Activated T-cell treated with anti-CD3 and anti-CD28 coated beads, Interleukin-2, amount 50 U/mL, for 4 hours (primary cell): ENCODE measurements at regions not wholly inside any gene's neighbourhood (a gene's known extent, or its start where the extent isn't known, plus 50 kb on each side); places are given as distances from the start of the nearest gene placed in this dataset.
"Not testable (repeated sequence)": the region's sequence is repeated elsewhere in the genome, so short reads cannot be mapped to it uniquely, and the experiment has no call there.

ENCODE experiments used
- ATAC-seq, 2 donors: fragments of 200-7000 bp; cut with Tn5 transposase; one replicate each; pipeline ENCODE4 v1.10.0; 2021
- DNase-seq: peaks from one replicate; pipeline ENCODE4 v3.0.0-alpha.2; 2020
- H3K27me3 Mint-ChIP-seq: one replicate; pipeline ENCODE4 v1.8.0; 2021; ENCODE audit warnings: low read depth, mixed read lengths
- H3K36me3 Mint-ChIP-seq: one replicate; pipeline ENCODE4 v1.8.0; 2022; ENCODE audit warnings: mixed read lengths; ENCODE audit not compliant: insufficient read depth
- H3K4me1 Mint-ChIP-seq: one replicate; pipeline ENCODE4 v1.8.0; 2021; ENCODE audit warnings: low read depth, mixed read lengths
- H3K4me3 Mint-ChIP-seq: one replicate; pipeline ENCODE4 v1.8.0; 2021; ENCODE audit warnings: mild to moderate bottlenecking, moderate library complexity, mixed read lengths
- H3K9me3 Mint-ChIP-seq: one replicate; pipeline ENCODE4 v1.8.0; 2021; ENCODE audit warnings: mixed read lengths

DNA sequence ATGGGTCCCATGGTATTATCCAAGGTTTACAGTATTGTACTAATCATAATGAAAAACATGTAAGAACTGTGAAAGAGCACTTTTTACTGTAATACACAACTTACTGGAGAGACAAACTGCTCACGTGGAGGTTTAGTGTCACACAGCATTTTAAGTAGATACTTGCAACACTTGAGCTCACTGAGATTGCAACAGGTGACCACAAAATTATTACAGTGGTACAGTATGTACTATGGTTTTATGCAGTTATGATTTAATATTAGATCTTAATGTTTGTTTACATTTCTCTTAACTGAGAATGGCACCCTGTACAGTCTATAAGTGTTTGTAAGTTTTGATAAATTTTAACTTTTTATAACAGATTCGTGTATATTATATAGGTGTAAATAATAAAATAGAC is 118.6 kb upstream of the SKOR2 start:
- DNase-seq (no peak), ATAC-seq (no peak)
- H3K9me3 Mint-ChIP-seq = peaks cover 13% of the 10 kb centered on the region
- H3K27me3 Mint-ChIP-seq = peaks cover 10% of the 10 kb centered on the region
- H3K36me3 Mint-ChIP-seq = no peaks in the 10 kb centered on the region
- no peaks in the 10 kb centered on the region for H3K4me1 Mint-ChIP-seq
- no peak overlapping the region for H3K4me3 Mint-ChIP-seq

- H3K9me3 Mint-ChIP-seq, DNase-seq, H3K36me3 Mint-ChIP-seq, H3K4me1 Mint-ChIP-seq, H3K27me3 Mint-ChIP-seq, ATAC-seq, H3K4me3 Mint-ChIP-seq: not testable (repeated sequence)
These were observed 102.6 kb upstream of the SKOR2 start for GRCh38 chr18:47354061-47354460.

DNA sequence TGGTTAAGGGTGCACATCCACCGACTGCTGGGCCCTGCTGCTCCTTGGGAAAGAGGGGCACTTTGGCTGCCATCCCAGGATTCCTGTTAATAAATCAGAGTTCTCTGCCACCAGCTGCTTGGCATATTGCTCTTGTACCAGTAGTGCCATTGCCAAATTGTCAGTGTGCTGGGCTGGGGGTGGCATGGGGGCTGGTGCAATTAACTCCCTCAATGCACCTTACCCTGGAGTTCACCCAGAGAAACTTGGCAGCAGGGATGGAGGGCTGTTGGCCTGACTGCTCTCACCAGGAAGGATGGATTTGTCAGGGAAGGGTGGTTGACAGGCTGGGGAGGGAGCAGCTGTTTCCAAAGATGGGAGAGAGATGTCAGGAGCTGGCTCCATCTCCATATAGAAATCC is 94.6 kb upstream of the SKOR2 start:
- no peaks in the 10 kb centered on the region for H3K4me1 Mint-ChIP-seq
- H3K36me3 Mint-ChIP-seq = no peaks in the 10 kb centered on the region
- DNase-seq (no peak), ATAC-seq (no peak)
- H3K27me3 Mint-ChIP-seq = no peaks in the 10 kb centered on the region
- no peaks in the 10 kb centered on the region for H3K9me3 Mint-ChIP-seq
- H3K4me3 Mint-ChIP-seq = no peak overlapping the region

DNA sequence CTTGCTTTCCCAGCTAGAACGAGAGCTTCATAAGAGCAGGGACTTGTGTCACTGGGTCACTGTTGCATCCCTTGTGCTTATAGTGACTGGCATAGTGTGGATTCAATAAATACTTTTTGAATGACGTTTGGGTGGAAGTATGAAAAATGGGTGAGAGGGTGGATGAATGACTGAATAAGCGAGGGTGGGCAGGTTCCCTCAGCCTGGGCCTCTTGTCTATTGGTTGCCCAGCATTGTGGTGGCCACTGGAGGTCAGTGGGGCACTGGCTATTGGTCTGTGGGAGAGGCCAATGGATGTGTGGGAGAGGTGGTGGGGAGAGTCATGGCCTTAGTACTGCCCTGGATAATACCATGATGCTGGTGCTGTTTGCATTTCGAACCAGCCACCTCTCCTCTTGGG is 93.8 kb upstream of the SKOR2 start:
- DNase-seq = no peak
- H3K36me3 Mint-ChIP-seq = no peaks in the 10 kb centered on the region
- no peak overlapping the region for H3K4me3 Mint-ChIP-seq
- H3K4me1 Mint-ChIP-seq = no peaks in the 10 kb centered on the region
- no peaks in the 10 kb centered on the region for H3K27me3 Mint-ChIP-seq
- H3K9me3 Mint-ChIP-seq = no peaks in the 10 kb centered on the region
- no peak for ATAC-seq

DNA sequence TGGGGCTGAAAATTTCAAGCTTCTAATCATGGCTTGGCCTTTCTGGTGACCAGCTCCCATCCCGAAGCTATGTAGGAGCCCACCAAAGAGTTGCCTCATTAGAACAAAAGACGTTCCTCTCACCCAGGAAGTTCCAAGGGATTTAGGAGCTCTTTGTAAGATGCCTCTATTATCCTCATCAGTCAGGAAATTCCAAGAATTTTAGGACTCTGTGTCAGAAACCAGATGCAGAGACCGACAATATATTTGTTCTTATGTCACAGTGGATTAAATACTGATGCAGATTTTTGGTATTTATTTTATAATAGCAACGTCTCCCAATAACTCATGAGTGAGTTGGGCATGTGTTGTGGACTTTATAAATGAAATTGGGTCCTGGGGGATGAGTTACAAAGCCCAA is 91.8 kb upstream of the SKOR2 start:
- Mint-ChIP-seq H3K27me3 (no peaks in the 10 kb centered on the region), H3K4me1 (no peaks in the 10 kb centered on the region), H3K4me3 (no peak overlapping the region), H3K36me3 (no peaks in the 10 kb centered on the region), H3K9me3 (no peaks in the 10 kb centered on the region)
- no peak for ATAC-seq
- no peak for DNase-seq

- DNase-seq (no peak), ATAC-seq (no peak)
- no peaks in the 10 kb centered on the region for H3K36me3 Mint-ChIP-seq
- peaks cover 2% of the 10 kb centered on the region for H3K27me3 Mint-ChIP-seq
- H3K4me3 Mint-ChIP-seq = no peak overlapping the region
- H3K4me1 Mint-ChIP-seq = no peaks in the 10 kb centered on the region
- H3K9me3 Mint-ChIP-seq = no peaks in the 10 kb centered on the region
These were observed 91.1 kb upstream of the SKOR2 start for GRCh38 chr18:47342566-47342965.

- DNase-seq (no peak), ATAC-seq (no peak)
- Mint-ChIP-seq H3K36me3 (no peaks in the 10 kb centered on the region), H3K4me1 (no peaks in the 10 kb centered on the region), H3K27me3 (peaks cover 2% of the 10 kb centered on the region), H3K4me3 (no peak overlapping the region), H3K9me3 (no peaks in the 10 kb centered on the region)
These were observed 90.2 kb upstream of the SKOR2 start for GRCh38 chr18:47341678-47342077.

DNA sequence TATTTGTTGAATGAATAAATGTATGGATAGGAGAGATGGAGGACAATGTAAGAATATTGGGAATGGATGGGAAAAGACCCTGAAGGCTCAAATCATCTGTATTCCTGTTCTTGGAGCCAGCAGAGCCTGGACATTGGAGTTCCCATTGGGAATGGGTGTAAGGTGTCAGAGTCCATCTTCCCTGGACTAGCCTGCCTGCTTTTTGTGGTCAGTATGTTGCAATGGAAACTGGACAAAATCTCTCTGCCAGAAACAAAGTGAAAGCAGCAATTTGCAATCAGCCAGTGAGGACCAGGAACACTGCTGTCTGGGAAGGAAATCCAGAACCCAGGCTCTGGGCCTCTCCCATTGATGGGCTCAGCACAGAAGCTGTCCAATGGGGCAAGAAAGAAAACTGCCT is 83.5 kb upstream of the SKOR2 start:
- ATAC-seq (no peak), DNase-seq (no peak)
- H3K27me3 Mint-ChIP-seq = peaks cover 15% of the 10 kb centered on the region
- H3K9me3 Mint-ChIP-seq = no peaks in the 10 kb centered on the region
- no peaks in the 10 kb centered on the region for H3K36me3 Mint-ChIP-seq
- H3K4me3 Mint-ChIP-seq = no peak overlapping the region
- H3K4me1 Mint-ChIP-seq = no peaks in the 10 kb centered on the region

DNA sequence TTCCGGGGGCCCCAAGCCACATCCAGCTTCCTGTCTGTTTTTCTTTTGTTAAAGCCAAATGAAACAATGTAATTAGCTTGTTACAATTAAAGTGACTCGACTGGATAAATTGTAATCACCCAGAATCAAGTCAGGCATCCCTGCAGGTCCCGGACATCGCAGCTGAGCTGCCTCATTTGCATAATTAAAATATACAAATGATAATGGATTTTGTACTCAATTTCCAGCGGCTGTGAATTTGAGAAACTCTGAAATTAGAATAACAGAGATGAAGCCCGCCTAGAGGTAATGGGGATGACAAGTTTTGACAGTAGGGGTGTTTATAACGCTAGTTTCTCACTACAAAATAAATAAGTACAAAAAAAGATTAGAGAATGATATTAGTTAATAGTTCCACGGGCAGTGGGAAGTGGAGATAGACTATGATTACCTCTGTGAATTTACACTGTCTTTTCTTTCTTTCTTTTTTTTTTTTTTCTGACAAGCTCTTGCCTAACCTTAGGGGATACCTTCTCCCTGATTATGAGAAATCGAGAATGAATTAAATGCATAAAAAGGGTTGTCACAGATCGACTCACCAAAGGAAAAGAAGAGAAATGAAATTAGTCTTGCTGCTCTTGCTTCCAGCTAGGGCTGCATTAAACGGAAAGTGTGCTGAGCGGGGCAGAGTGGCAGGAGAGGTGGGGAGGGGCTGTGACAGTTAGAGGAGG is 82.6 kb upstream of the SKOR2 start:
- Mint-ChIP-seq H3K4me1 (no peaks in the 10 kb centered on the region), H3K27me3 (peaks cover 15% of the 10 kb centered on the region), H3K9me3 (no peaks in the 10 kb centered on the region), H3K4me3 (no peak overlapping the region), H3K36me3 (no peaks in the 10 kb centered on the region)
- ATAC-seq = no peak
- no peak for DNase-seq

- H3K36me3 Mint-ChIP-seq = no peaks in the 10 kb centered on the region
- no peaks in the 10 kb centered on the region for H3K4me1 Mint-ChIP-seq
These were observed 80.2 kb upstream of the SKOR2 start for GRCh38 chr18:47331641-47332040.

GRCh38 chr18:47331026-47331425 is 79.6 kb upstream of the SKOR2 start:
- H3K4me3 Mint-ChIP-seq = no peak overlapping the region

More at GRCh38 chr18:47331641-47332040, 80.2 kb upstream of the SKOR2 start:
- no peak for DNase-seq
- Mint-ChIP-seq H3K27me3 (peaks cover 13% of the 10 kb centered on the region), H3K4me3 (no peak overlapping the region), H3K9me3 (no peaks in the 10 kb centered on the region)
- no peak for ATAC-seq

GRCh38 chr18:47323158-47323557 is 71.7 kb upstream of the SKOR2 start:
- H3K4me1 Mint-ChIP-seq = no peaks in the 10 kb centered on the region
- no peaks in the 10 kb centered on the region for H3K9me3 Mint-ChIP-seq
- ATAC-seq = no peak
- no peaks in the 10 kb centered on the region for H3K36me3 Mint-ChIP-seq
- H3K27me3 Mint-ChIP-seq = peaks cover 4% of the 10 kb centered on the region
- no peak overlapping the region for H3K4me3 Mint-ChIP-seq
- no peak for DNase-seq

More at GRCh38 chr18:47331026-47331425, 79.6 kb upstream of the SKOR2 start:
- DNase-seq = no peak
- H3K4me1 Mint-ChIP-seq = no peaks in the 10 kb centered on the region
- no peaks in the 10 kb centered on the region for H3K36me3 Mint-ChIP-seq
- ATAC-seq = no peak
- H3K9me3 Mint-ChIP-seq = no peaks in the 10 kb centered on the region
- H3K27me3 Mint-ChIP-seq = peaks cover 11% of the 10 kb centered on the region

DNA sequence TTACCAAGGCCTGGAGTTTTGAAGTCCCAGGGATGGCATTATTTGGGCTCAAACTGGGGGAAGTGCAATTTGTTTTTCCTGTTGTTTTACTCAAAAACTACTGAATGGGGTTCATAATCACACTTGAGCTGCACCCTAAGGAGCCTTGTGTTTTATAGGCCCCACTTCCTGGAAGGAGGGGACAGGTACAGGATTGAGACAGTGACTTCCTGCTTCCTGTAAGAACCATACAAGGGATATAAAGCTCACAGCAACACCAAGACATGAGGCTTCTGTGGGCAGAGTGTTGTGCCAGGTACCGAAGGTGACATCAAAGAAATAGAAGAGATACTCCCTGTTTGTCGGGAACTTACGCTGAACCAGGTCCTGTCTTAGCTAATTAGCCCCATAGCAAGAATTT is 70.4 kb upstream of the SKOR2 start:
- Mint-ChIP-seq H3K9me3 (no peaks in the 10 kb centered on the region), H3K4me1 (no peaks in the 10 kb centered on the region), H3K27me3 (peaks cover 6% of the 10 kb centered on the region), H3K4me3 (no peak overlapping the region), H3K36me3 (no peaks in the 10 kb centered on the region)
- DNase-seq (no peak), ATAC-seq (no peak)

GRCh38 chr18:47317824-47318508 is 66.5 kb upstream of the SKOR2 start:
- no peaks in the 10 kb centered on the region for H3K36me3 Mint-ChIP-seq
- H3K9me3 Mint-ChIP-seq = no peaks in the 10 kb centered on the region
- H3K27me3 Mint-ChIP-seq = peaks cover 6% of the 10 kb centered on the region
- DNase-seq (no peak), ATAC-seq (no peak)
- no peaks in the 10 kb centered on the region for H3K4me1 Mint-ChIP-seq
- H3K4me3 Mint-ChIP-seq = no peak overlapping the region

DNA sequence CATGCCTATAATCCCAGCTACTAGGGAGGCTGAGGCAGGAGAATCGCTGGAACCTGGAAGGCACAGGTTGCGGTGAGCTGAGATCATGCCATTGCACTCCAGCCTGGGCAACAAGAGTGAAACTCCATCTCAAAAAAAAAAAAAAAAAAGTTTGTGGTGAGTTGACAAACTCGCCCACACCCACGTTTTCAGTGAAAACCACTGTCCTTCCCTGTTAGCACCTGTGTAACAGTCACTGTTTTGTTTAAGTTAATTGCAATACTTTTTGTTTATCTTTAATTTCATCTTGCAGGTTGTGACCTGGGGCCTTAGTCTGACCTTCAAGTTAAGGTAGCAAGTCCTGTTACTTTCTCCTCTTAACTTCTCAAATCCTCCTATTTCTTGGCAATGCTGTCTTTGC is 65.5 kb upstream of the SKOR2 start:
- Mint-ChIP-seq H3K27me3 (peaks cover 6% of the 10 kb centered on the region), H3K4me1 (no peaks in the 10 kb centered on the region), H3K4me3 (no peak overlapping the region), H3K9me3 (no peaks in the 10 kb centered on the region), H3K36me3 (no peaks in the 10 kb centered on the region)
- DNase-seq = no peak
- ATAC-seq = no peak
